MCF 10A (cell line): ENCODE measurements at regions not wholly inside any gene's neighbourhood (a gene's known extent, or its start where the extent isn't known, plus 50 kb on each side); places are given as distances from the start of the nearest gene placed in this dataset.

ENCODE experiments used
- BruUV-seq: library from RNA; stranded (reverse); fragments of 400-500 nt; replicated peaks from 2 replicates; lab custom pipeline; 2021; lab: Mats Ljungman, UMichigan
- CTCF ChIA-PET: fragments of 300-600 bp; sonication (Branson Sonifier 250); formaldehyde crosslinking; extraction: SDS; loops from one replicate; lab custom pipeline; 2021; ENCODE audit warnings: antibody characterized with exemption, inconsistent platforms; lab: Yijun Ruan, JAX
- POLR2A ChIA-PET: fragments of 300-600, 350-650 bp; sonication (Branson Sonifier 250); formaldehyde crosslinking; extraction: SDS; loops from one replicate; lab custom pipeline; 2020; ENCODE audit warnings: antibody characterized with exemption, inconsistent platforms; lab: Yijun Ruan, JAX
- DNase-seq: peaks from one replicate; pipeline ENCODE4 v3.0.0-alpha.2; 2018; ENCODE audit not compliant: unreplicated experiment
- H3K27ac Mint-ChIP-seq: one replicate; pipeline ENCODE4 v1.8.0; 2022; ENCODE audit warnings: mild to moderate bottlenecking, low read depth, mixed read lengths; ENCODE audit not compliant: unreplicated experiment
- H3K27me3 Mint-ChIP-seq: one replicate; pipeline ENCODE4 v1.8.0; 2022; ENCODE audit warnings: mixed read lengths; ENCODE audit not compliant: insufficient read depth, unreplicated experiment
- H3K36me3 Mint-ChIP-seq: one replicate; pipeline ENCODE4 v1.8.0; 2022; ENCODE audit warnings: mild to moderate bottlenecking, moderate library complexity, mixed read lengths; ENCODE audit not compliant: insufficient read depth, unreplicated experiment
- H3K4me1 Mint-ChIP-seq: one replicate; pipeline ENCODE4 v1.8.0; 2022; ENCODE audit warnings: mixed read lengths; ENCODE audit not compliant: insufficient read depth, unreplicated experiment
- H3K4me3 Mint-ChIP-seq: one replicate; pipeline ENCODE4 v1.8.0; 2022; ENCODE audit warnings: mild to moderate bottlenecking, moderate library complexity, mixed read lengths; ENCODE audit not compliant: unreplicated experiment
- H3K9me3 Mint-ChIP-seq: one replicate; pipeline ENCODE4 v1.8.0; 2022; ENCODE audit warnings: mixed read lengths; ENCODE audit not compliant: unreplicated experiment
- intact Hi-C: fragments of 100-400 bp; cut with micrococcal nuclease; formaldehyde crosslinking; loops from 2 replicates; pipeline ENCODE4 v1.14.1; 2022
- TF ChIP-seq, protein P1 (sequence below): fragments of 200-600 bp; IDR thresholded peaks from one replicate; pipeline ENCODE4 v1.8.0; 2022; ENCODE audit warnings: antibody characterized with exemption, mild to moderate bottlenecking; ENCODE audit not compliant: unreplicated experiment

DNA sequence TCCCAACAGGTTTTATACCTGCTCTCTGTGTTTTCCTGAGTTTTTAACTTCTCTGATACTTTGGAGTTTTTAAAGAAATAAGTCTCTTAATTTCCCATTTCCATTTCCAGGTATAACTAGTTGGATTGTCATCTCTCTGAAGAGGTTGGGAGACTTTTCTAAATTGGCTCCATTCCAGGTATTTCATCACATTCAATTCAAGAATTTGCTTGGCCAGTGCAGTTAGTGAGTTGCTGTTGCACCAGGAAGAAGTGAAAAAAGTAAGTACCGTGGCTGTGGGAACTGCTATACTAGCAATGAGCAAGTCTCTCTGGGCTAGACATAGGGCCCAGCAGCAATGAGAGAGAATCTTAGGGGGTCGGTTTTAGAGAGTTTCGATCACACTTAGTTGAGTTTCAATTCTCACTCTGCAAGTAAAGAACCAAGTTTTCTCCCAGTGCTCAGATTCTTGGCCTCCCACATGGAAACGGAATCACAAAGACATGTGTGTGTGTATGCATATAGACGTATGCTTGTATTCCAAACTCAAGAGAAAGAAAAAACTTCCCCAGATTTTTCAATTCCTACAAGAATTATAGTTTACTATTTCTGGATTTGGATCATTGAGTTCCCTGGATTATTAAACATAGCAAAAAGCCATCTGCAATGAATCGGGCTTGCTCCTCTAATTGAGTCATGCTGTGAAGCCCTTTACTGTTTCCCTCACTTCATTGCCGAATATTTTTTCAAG lies 894.4 kb downstream of the BCL11A start:
- intact Hi-C loops: loop anchor here (5.0 kb wide), 1 partner anchor 893 kb away; the partner anchor contains the start of gene BCL11A
- ChIA-PET POLR2A (interaction anchor here (0.6 to 0.7 kb wide), 2 partner anchors 14 to 100 kb away, joined by 3 read pairs; no protein-coding TSS in a partner anchor), CTCF (interaction anchor here (0.7 kb wide), 1 partner anchor 546 kb away, joined by 3 read pairs; no protein-coding TSS in a partner anchor)
- peak; percentile 64 for DNase-seq
- Mint-ChIP-seq H3K27ac (no peak overlapping the region), H3K4me1 (peaks cover 43% of the 10 kb centered on the region), H3K9me3 (no peaks in the 10 kb centered on the region), H3K27me3 (no peaks in the 10 kb centered on the region), H3K4me3 (no peak overlapping the region), H3K36me3 (no peaks in the 10 kb centered on the region)
- no TSS peak for BruUV-seq
- TF ChIP-seq, protein P1, sequence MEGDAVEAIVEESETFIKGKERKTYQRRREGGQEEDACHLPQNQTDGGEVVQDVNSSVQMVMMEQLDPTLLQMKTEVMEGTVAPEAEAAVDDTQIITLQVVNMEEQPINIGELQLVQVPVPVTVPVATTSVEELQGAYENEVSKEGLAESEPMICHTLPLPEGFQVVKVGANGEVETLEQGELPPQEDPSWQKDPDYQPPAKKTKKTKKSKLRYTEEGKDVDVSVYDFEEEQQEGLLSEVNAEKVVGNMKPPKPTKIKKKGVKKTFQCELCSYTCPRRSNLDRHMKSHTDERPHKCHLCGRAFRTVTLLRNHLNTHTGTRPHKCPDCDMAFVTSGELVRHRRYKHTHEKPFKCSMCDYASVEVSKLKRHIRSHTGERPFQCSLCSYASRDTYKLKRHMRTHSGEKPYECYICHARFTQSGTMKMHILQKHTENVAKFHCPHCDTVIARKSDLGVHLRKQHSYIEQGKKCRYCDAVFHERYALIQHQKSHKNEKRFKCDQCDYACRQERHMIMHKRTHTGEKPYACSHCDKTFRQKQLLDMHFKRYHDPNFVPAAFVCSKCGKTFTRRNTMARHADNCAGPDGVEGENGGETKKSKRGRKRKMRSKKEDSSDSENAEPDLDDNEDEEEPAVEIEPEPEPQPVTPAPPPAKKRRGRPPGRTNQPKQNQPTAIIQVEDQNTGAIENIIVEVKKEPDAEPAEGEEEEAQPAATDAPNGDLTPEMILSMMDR: no peak

- peaks cover 48% of the 10 kb centered on the region for H3K4me1 Mint-ChIP-seq
- peak; percentile 93 for DNase-seq
- H3K36me3 Mint-ChIP-seq: no peaks in the 10 kb centered on the region
- peak overlapping the region; percentile 76 for H3K27ac Mint-ChIP-seq
- intact Hi-C loops: loop anchor here (5.0 kb wide), 1 partner anchor 896 kb away; the partner anchor contains the start of gene BCL11A
- TF ChIP-seq, protein P1: no peak
- BruUV-seq: no TSS peak
- POLR2A ChIA-PET: interaction anchor here (0.6 to 1.6 kb wide), 9 partner anchors 20 to 1098 kb away, joined by 3 to 5 read pairs (median 3); no protein-coding TSS in a partner anchor
- CTCF ChIA-PET: interaction anchor here (0.6 to 1.0 kb wide), 4 partner anchors 21 to 1038 kb away, joined by 3 to 5 read pairs (median 3); no protein-coding TSS in a partner anchor
- H3K4me3 Mint-ChIP-seq: peak overlapping the region; percentile 60
- no peaks in the 10 kb centered on the region for H3K27me3 Mint-ChIP-seq
- no peaks in the 10 kb centered on the region for H3K9me3 Mint-ChIP-seq
Observed at GRCh38 chr2:59655809-59656208, 897.6 kb downstream of the BCL11A start.

DNA sequence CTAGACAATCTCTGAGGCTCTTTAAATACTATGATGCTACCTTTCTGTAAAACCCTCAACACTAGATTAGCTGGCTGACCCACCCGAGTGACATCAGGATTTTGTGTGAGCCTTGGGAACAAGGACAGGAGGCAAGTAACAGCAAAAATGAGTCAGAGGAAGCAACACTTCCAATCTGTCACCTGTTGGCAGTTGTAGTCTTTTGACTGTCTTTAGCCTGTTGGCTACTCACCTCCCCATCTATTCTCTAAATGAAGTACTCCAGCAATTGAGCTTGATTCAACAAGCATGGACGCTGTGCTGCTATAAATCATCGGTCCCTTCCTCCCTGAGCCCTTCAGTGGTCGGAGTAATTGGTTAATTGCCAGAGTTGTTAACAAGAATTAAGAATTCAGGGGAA lies 898.7 kb downstream of the BCL11A start:
- ChIA-PET CTCF (interaction anchor here (0.6 to 1.0 kb wide), 2 partner anchors 157 to 345 kb away, joined by 3 to 4 read pairs; no protein-coding TSS in a partner anchor), POLR2A (interaction anchor here (0.6 to 1.3 kb wide), 7 partner anchors 10 to 878 kb away, joined by 3 to 4 read pairs (median 3); no protein-coding TSS in a partner anchor)
- intact Hi-C loops: loop anchor here (5.0 kb wide), 1 partner anchor 898 kb away; the partner anchor contains the start of gene BCL11A
- no peaks in the 10 kb centered on the region for H3K27me3 Mint-ChIP-seq
- peak; percentile 62 for DNase-seq
- peaks cover 45% of the 10 kb centered on the region for H3K4me1 Mint-ChIP-seq
- no TSS peak for BruUV-seq
- H3K4me3 Mint-ChIP-seq: peak overlapping the region; percentile 60
- no peaks in the 10 kb centered on the region for H3K36me3 Mint-ChIP-seq
- TF ChIP-seq, protein P1: no peak
- H3K9me3 Mint-ChIP-seq: no peaks in the 10 kb centered on the region
- peak overlapping the region; percentile 76 for H3K27ac Mint-ChIP-seq

- Mint-ChIP-seq H3K27me3 (no peaks in the 10 kb centered on the region), H3K27ac (peak overlapping the region; percentile 76), H3K4me3 (no peak overlapping the region), H3K4me1 (peaks cover 32% of the 10 kb centered on the region), H3K36me3 (no peaks in the 10 kb centered on the region), H3K9me3 (no peaks in the 10 kb centered on the region)
- TF ChIP-seq, protein P1: no peak
- intact Hi-C loops: no loop called here
- POLR2A ChIA-PET: interaction anchor here (1.2 kb wide), 1 partner anchor 26 kb away, joined by 3 read pairs; no protein-coding TSS in a partner anchor
- DNase-seq: no peak
- CTCF ChIA-PET: interaction anchor here (0.5 to 0.7 kb wide), 4 partner anchors 229 to 898 kb away, joined by 3 read pairs; no protein-coding TSS in a partner anchor
- no TSS peak for BruUV-seq
Observed at GRCh38 chr2:59653164-59653563, 900.3 kb downstream of the BCL11A start.
